Ishikawa (cell line): ENCODE measurements at regions not wholly inside any gene's neighbourhood (a gene's known extent, or its start where the extent isn't known, plus 50 kb on each side); places are given as distances from the start of the nearest gene placed in this dataset.

ENCODE experiments used
- EP300 ChIP-seq: IDR thresholded peaks from 2 replicates; pipeline ENCODE4 v1.6.1; 2012; ENCODE audit warnings: borderline replicate concordance
- TF ChIP-seq, protein P1 (sequence below): IDR thresholded peaks from 2 replicates; pipeline ENCODE4 v1.6.1; 2012
- TF ChIP-seq, protein P2 (sequence below): IDR thresholded peaks from 2 replicates; pipeline ENCODE4 v1.6.1; 2012; ENCODE audit warnings: low read depth, mild to moderate bottlenecking

DNA sequence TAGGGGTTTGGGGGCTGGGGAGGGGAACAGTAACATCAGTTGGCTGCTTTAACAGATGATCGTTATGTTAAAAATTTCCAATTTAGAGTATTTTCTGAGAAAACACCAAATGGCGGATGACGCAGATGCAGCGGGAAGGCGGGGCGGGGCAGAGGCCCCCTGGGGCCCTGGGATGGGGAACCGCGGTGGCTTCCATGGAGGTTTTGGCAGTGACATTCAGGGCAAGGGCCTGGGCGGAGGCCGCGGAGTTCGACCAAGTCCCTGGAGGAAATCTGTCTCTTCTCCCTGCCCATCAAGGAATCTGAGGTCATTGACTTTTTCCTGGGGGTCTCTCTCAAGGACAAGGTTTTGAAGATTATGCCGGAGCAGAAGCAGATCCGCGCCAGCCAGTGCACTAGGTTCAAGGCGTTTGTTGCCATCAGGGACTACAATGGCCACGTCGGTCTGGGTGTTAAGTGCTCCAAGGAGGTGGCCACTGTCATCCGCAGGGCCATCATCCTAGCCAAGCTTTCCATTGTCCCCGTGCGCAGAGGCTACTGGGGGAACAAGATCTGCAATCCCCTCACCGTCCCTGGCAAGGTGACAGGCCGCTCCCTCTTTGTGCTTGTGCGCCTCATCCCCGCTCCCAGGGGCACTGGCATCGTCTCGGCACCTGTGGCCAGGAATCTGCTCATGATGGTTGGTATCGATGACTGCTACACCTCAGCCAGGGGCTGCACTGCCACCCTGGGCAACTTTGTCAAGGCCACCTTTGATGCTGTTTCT is 310.2 kb downstream of the PTPRC start:
- TF ChIP-seq, protein P1, sequence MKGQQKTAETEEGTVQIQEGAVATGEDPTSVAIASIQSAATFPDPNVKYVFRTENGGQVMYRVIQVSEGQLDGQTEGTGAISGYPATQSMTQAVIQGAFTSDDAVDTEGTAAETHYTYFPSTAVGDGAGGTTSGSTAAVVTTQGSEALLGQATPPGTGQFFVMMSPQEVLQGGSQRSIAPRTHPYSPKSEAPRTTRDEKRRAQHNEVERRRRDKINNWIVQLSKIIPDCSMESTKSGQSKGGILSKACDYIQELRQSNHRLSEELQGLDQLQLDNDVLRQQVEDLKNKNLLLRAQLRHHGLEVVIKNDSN = no peak
- TF ChIP-seq, protein P2, sequence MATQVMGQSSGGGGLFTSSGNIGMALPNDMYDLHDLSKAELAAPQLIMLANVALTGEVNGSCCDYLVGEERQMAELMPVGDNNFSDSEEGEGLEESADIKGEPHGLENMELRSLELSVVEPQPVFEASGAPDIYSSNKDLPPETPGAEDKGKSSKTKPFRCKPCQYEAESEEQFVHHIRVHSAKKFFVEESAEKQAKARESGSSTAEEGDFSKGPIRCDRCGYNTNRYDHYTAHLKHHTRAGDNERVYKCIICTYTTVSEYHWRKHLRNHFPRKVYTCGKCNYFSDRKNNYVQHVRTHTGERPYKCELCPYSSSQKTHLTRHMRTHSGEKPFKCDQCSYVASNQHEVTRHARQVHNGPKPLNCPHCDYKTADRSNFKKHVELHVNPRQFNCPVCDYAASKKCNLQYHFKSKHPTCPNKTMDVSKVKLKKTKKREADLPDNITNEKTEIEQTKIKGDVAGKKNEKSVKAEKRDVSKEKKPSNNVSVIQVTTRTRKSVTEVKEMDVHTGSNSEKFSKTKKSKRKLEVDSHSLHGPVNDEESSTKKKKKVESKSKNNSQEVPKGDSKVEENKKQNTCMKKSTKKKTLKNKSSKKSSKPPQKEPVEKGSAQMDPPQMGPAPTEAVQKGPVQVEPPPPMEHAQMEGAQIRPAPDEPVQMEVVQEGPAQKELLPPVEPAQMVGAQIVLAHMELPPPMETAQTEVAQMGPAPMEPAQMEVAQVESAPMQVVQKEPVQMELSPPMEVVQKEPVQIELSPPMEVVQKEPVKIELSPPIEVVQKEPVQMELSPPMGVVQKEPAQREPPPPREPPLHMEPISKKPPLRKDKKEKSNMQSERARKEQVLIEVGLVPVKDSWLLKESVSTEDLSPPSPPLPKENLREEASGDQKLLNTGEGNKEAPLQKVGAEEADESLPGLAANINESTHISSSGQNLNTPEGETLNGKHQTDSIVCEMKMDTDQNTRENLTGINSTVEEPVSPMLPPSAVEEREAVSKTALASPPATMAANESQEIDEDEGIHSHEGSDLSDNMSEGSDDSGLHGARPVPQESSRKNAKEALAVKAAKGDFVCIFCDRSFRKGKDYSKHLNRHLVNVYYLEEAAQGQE = no peak
- TF ChIP-seq EP300 = no peak
